ENCODE measurements at regions not wholly inside any gene's neighbourhood (a gene's known extent, or its start where the extent isn't known, plus 50 kb on each side); places are given as distances from the start of the nearest gene placed in this dataset.

DNA sequence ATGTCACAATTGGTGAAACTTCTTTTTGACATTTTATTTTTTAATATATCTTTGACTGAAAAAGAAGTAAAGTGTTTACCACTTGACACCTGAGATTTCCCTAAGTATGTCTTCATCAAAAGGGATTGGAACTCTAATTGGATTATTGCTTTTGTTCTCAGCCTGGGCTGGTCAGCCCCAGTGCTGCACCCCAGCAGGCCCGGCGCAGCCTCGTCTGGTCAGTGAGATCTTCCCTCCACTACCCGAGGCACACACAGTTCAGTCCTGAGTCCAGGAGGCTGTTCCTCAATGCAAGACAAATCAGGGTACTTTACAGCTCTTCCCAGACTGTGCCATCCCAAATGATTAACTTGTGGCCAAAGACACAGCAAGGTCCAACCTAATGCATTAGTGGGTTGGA lies 146.9 kb upstream of the SEMA6D start:
- H3K4me3 ChIP-seq (replicated peaks in 1 of 3; ENCODE audit: insufficient read depth in 1 of 3, low read depth in 2 of 3, low read length in 3 of 3) = no peak overlapping the region
- no peak overlapping the region for H3K4me2 ChIP-seq (ENCODE audit: low read depth, low read length)
- no peak for TF ChIP-seq SNAPC2 (CRISPR knock-in tag; IDR thresholded peaks at IDR 0.05)
- no peak for TF ChIP-seq SP2 (CRISPR knock-in tag; IDR thresholded peaks at IDR 0.05)
- TF ChIP-seq, protein P1, sequence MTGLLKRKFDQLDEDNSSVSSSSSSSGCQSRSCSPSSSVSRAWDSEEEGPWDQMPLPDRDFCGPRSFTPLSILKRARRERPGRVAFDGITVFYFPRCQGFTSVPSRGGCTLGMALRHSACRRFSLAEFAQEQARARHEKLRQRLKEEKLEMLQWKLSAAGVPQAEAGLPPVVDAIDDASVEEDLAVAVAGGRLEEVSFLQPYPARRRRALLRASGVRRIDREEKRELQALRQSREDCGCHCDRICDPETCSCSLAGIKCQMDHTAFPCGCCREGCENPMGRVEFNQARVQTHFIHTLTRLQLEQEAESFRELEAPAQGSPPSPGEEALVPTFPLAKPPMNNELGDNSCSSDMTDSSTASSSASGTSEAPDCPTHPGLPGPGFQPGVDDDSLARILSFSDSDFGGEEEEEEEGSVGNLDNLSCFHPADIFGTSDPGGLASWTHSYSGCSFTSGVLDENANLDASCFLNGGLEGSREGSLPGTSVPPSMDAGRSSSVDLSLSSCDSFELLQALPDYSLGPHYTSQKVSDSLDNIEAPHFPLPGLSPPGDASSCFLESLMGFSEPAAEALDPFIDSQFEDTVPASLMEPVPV (CRISPR knock-in tag; IDR thresholded peaks at IDR 0.05) = no peak
- no peak for TF ChIP-seq NR1H2 (CRISPR knock-in tag; IDR thresholded peaks at IDR 0.05; ENCODE audit: borderline replicate concordance, low read depth)
- H3K36me3 ChIP-seq (replicated peaks in 1 of 2; ENCODE audit: control insufficient read depth in 1 of 2, insufficient read depth in 2 of 2, low read length in 2 of 2) = no peaks in the 10 kb centered on the region
- H3K9ac ChIP-seq (ENCODE audit: insufficient read depth, low read depth, low read length) = no peak overlapping the region
- no peaks in the 10 kb centered on the region for H3K79me2 ChIP-seq (ENCODE audit: insufficient read depth, low read length)
- intact Hi-C loops (cut with micrococcal nuclease; ENCODE audit: unreplicated experiment) (no loop called here), in situ Hi-C loops (cut with HindIII; ENCODE audit: extremely low pct_ligation_motif_present, low pct_unique_long_range_greater_than_20kb) (no loop called here)
- CTCF ChIA-PET (ENCODE audit: low intra/inter-chr PET ratio, low total read pairs) = no interaction called here
- BruUV-seq (replicated peaks) = no TSS peak
- ATAC-seq = no peak
- FAIRE-seq = no peak
- H3K27me3 ChIP-seq (ENCODE audit: control insufficient read depth in 1 of 2, insufficient read depth in 2 of 2, low read length in 2 of 2) = no peaks in the 10 kb centered on the region
- H3K9me3 ChIP-seq (ENCODE audit: low read length) = peaks cover 63% of the 10 kb centered on the region
- no peak for DNase-seq (ENCODE audit: low spot score)
- no peaks in the 10 kb centered on the region for H3K4me1 ChIP-seq (ENCODE audit: insufficient read depth, low read length)
- no peak overlapping the region for H3K27ac ChIP-seq (ENCODE audit: extremely low read length, insufficient read depth, low read length)
- H4K20me1 ChIP-seq (ENCODE audit: insufficient read depth, low read length) = no peaks in the 10 kb centered on the region
- 4% methylated on average over 4 of the region's 4 CpGs for WGBS (ENCODE audit: low lambda C conversion rate)
- H2AFZ ChIP-seq (ENCODE audit: low read length) = no peak overlapping the region
- POLR2A ChIA-PET = no interaction called here

DNA sequence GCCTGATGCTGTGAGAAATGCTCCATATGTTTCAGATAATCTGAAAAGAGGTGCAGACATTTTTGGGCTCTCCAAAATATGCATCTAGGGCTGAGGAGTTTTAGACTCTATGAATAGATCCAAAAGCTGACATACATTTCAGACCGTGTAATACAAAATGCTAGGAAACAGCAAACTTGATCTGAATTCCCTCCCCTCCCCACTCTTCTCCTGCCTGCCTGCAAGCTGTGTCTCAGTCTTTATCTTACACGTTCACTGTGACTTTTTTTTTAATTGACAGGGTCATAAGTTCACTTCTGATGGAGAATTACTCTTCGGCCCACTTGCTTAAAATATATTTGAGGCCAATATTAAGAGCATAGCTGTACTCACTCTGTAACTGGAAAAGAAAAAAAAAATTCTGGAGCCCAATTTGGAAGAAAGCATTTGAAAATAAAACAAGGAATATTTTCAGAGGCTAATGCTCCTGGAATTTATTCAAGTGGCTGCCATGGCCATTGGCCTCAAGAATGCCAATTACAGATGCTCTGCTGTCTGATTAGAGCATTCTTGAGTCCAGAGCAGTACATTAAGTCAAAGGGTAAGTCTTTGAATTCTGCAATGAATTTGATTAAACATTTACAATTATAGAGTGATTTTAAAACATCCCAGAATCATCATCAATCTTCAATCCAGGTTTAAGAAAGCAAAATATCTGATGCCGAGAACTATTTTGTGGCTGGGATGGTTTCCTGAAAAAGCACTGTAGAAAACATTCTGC lies 146.2 kb upstream of the SEMA6D start:
- CTCF ChIA-PET (ENCODE audit: low intra/inter-chr PET ratio, low total read pairs) = no interaction called here
- H3K4me1 ChIP-seq (ENCODE audit: insufficient read depth, low read length) = no peaks in the 10 kb centered on the region
- no peaks in the 10 kb centered on the region for H3K79me2 ChIP-seq (ENCODE audit: insufficient read depth, low read length)
- POLR2A ChIA-PET = no interaction called here
- ATAC-seq (no peak), DNase-seq (ENCODE audit: low spot score) (no peak), FAIRE-seq (no peak)
- peaks cover 60% of the 10 kb centered on the region for H3K9me3 ChIP-seq (ENCODE audit: low read length)
- in situ Hi-C loops (cut with HindIII; ENCODE audit: extremely low pct_ligation_motif_present, low pct_unique_long_range_greater_than_20kb) (no loop called here), intact Hi-C loops (cut with micrococcal nuclease; ENCODE audit: unreplicated experiment) (no loop called here)
- H3K36me3 ChIP-seq (replicated peaks in 1 of 2; ENCODE audit: control insufficient read depth in 1 of 2, insufficient read depth in 2 of 2, low read length in 2 of 2) = no peaks in the 10 kb centered on the region
- WGBS (ENCODE audit: low lambda C conversion rate) = 21% methylated on average over 4 of the region's 4 CpGs
- no peaks in the 10 kb centered on the region for H3K27me3 ChIP-seq (ENCODE audit: control insufficient read depth in 1 of 2, insufficient read depth in 2 of 2, low read length in 2 of 2)
- TF ChIP-seq ZNF343 (CRISPR knock-in tag; IDR thresholded peaks at IDR 0.05) = no peak
- TF ChIP-seq ZKSCAN1 (IDR thresholded peaks at IDR 0.05; ENCODE audit: low read length) = no peak
- no peak for TF ChIP-seq ATAD3A (CRISPR knock-in tag; IDR thresholded peaks at IDR 0.05)
- no peak for TF ChIP-seq TCF7 (IDR thresholded peaks at IDR 0.05; ENCODE audit: low read depth)
- TF ChIP-seq ZNF577 (CRISPR knock-in tag; IDR thresholded peaks at IDR 0.05; ENCODE audit: borderline replicate concordance, low read depth) = no peak
- TF ChIP-seq, protein P2, sequence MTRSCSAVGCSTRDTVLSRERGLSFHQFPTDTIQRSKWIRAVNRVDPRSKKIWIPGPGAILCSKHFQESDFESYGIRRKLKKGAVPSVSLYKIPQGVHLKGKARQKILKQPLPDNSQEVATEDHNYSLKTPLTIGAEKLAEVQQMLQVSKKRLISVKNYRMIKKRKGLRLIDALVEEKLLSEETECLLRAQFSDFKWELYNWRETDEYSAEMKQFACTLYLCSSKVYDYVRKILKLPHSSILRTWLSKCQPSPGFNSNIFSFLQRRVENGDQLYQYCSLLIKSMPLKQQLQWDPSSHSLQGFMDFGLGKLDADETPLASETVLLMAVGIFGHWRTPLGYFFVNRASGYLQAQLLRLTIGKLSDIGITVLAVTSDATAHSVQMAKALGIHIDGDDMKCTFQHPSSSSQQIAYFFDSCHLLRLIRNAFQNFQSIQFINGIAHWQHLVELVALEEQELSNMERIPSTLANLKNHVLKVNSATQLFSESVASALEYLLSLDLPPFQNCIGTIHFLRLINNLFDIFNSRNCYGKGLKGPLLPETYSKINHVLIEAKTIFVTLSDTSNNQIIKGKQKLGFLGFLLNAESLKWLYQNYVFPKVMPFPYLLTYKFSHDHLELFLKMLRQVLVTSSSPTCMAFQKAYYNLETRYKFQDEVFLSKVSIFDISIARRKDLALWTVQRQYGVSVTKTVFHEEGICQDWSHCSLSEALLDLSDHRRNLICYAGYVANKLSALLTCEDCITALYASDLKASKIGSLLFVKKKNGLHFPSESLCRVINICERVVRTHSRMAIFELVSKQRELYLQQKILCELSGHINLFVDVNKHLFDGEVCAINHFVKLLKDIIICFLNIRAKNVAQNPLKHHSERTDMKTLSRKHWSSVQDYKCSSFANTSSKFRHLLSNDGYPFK (CRISPR knock-in tag; IDR thresholded peaks at IDR 0.05; ENCODE audit: borderline replicate concordance) = no peak
- TF ChIP-seq, protein P3, sequence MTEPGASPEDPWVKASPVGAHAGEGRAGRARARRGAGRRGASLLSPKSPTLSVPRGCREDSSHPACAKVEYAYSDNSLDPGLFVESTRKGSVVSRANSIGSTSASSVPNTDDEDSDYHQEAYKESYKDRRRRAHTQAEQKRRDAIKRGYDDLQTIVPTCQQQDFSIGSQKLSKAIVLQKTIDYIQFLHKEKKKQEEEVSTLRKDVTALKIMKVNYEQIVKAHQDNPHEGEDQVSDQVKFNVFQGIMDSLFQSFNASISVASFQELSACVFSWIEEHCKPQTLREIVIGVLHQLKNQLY (CRISPR knock-in tag; IDR thresholded peaks at IDR 0.05) = no peak
- TF ChIP-seq JARID2 (CRISPR knock-in tag; IDR thresholded peaks at IDR 0.05; ENCODE audit: insufficient replicate concordance) = no peak
- TF ChIP-seq SYNCRIP (IDR thresholded peaks at IDR 0.05; ENCODE audit: insufficient read depth, low read depth, low read length) = no peak
- TF ChIP-seq ARID2 (CRISPR knock-in tag; IDR thresholded peaks at IDR 0.05; ENCODE audit: borderline replicate concordance) = no peak
- no peak overlapping the region for H3K4me3 ChIP-seq (replicated peaks in 1 of 3; ENCODE audit: insufficient read depth in 1 of 3, low read depth in 2 of 3, low read length in 3 of 3)
- no peak overlapping the region for H3K4me2 ChIP-seq (ENCODE audit: low read depth, low read length)
- no peak overlapping the region for H2AFZ ChIP-seq (ENCODE audit: low read length)
- H3K9ac ChIP-seq (ENCODE audit: insufficient read depth, low read depth, low read length) = no peak overlapping the region
- no TSS peak for BruUV-seq (replicated peaks)
- H3K27ac ChIP-seq (ENCODE audit: extremely low read length, insufficient read depth, low read length) = no peak overlapping the region
- H4K20me1 ChIP-seq (ENCODE audit: insufficient read depth, low read length) = no peaks in the 10 kb centered on the region
